Suprapubic skin (tissue), 4 donors: ENCODE measurements at regions not wholly inside any gene's neighbourhood (a gene's known extent, or its start where the extent isn't known, plus 50 kb on each side); places are given as distances from the start of the nearest gene placed in this dataset.

Experiments used
- CTCF ChIP-seq, 2 donors: fragments of 200-600 bp in 1 of 2; fragments of 450-650 bp in 1 of 2; sonication (generic) in 1 of 2; IDR thresholded peaks; one replicate each; pipeline ENCODE4 v1.5.1; 2016 to 2019; ENCODE audit warnings: antibody characterized with exemption in 2 of 2, mild to moderate bottlenecking in 1 of 2, moderate library complexity in 1 of 2
- EP300 ChIP-seq: sonication (generic); formaldehyde crosslinking; IDR thresholded peaks from one replicate; pipeline ENCODE4 v1.6.1; 2017; ENCODE audit warnings: antibody characterized with exemption
- POLR2A ChIP-seq, 2 donors: fragments of 450-650 bp; IDR thresholded peaks; one replicate each; pipeline ENCODE4 v1.6.1; 2017; ENCODE audit warnings: antibody characterized with exemption in 2 of 2, mild to moderate bottlenecking in 2 of 2, moderate library complexity in 2 of 2
- POLR2AphosphoS5 ChIP-seq, 3 donors: sonication (generic); formaldehyde crosslinking; IDR thresholded peaks; one replicate each; pipeline ENCODE4 v1.6.1; 2017; ENCODE audit warnings: antibody characterized with exemption in 3 of 3

GRCh38 chr2:8346706-8347430, 335.0 kb upstream of the ID2 start:
- TF ChIP-seq CTCF (IDR thresholded peaks at IDR 0.05): no peak
- no peak for TF ChIP-seq POLR2AphosphoS5 (IDR thresholded peaks at IDR 0.05)
- no peak for TF ChIP-seq POLR2A (IDR thresholded peaks at IDR 0.05)
- no peak for TF ChIP-seq EP300
